ENCODE measurements at regions not wholly inside any gene's neighbourhood (a gene's known extent, or its start where the extent isn't known, plus 50 kb on each side); places are given as distances from the start of the nearest gene placed in this dataset.

- Histone ChIP-seq H3K4me1 (ENCODE audit: control insufficient read depth, insufficient read depth, low read length) (no peaks in the 10 kb centered on the region), H3K27me3 (replicated peaks in 1 of 2; ENCODE audit: control insufficient read depth in 2 of 2, insufficient read depth in 2 of 2, low read length in 1 of 2) (no peaks in the 10 kb centered on the region), H3K9ac (ENCODE audit: control insufficient read depth, insufficient read depth, low read length) (no peak overlapping the region), H2AFZ (ENCODE audit: control insufficient read depth, low read depth, low read length) (no peak overlapping the region), H4K20me1 (ENCODE audit: control insufficient read depth, insufficient read depth) (no peaks in the 10 kb centered on the region), H3K36me3 (ENCODE audit: control insufficient read depth in 2 of 2, insufficient read depth in 2 of 2, low read length in 1 of 2) (no peaks in the 10 kb centered on the region), H3K79me2 (ENCODE audit: control insufficient read depth, insufficient read depth, low read length) (no peaks in the 10 kb centered on the region), H3K9me3 (replicated peaks; ENCODE audit: control insufficient read depth, insufficient read depth, low read length) (no peaks in the 10 kb centered on the region), H3K4me2 (ENCODE audit: control insufficient read depth, insufficient read depth) (no peak overlapping the region), H3K27ac (ENCODE audit: control insufficient read depth, insufficient read depth) (no peak overlapping the region), H3K4me3 (no peak overlapping the region)
- ATAC-seq (no peak), DNase-seq (ENCODE audit: low read depth, low spot score) (no peak), FAIRE-seq (no peak)
- ChIA-PET CTCF (no interaction called here), POLR2A (no interaction called here), RAD21 (ENCODE audit: unreplicated experiment) (no interaction called here), SMC1A (ENCODE audit: uncharacterized antibody, unreplicated experiment) (no interaction called here)
- 74% methylated on average over 4 of the region's 4 CpGs for WGBS (ENCODE audit: insufficient coverage, insufficient replicate concordance, low lambda C conversion rate, missing lambda C conversion rate)
- no TSS peak for BruUV-seq (replicated peaks)
- no peak for TF ChIP-seq FOXM1 (IDR thresholded peaks at IDR 0.05; ENCODE audit: low read depth, low read length)
- TF ChIP-seq EGR1 (IDR thresholded peaks at IDR 0.05; ENCODE audit: borderline replicate concordance in 1 of 2, low read depth in 2 of 2, low read length in 2 of 2), result no peak
- TF ChIP-seq SMC3 (IDR thresholded peaks at IDR 0.05; ENCODE audit: borderline replicate concordance, low read length), result no peak
- no peak for TF ChIP-seq IKZF1 (conservative IDR thresholded peaks at IDR 0.05)
- TF ChIP-seq JUND (IDR thresholded peaks at IDR 0.05; ENCODE audit: low read depth, low read length), result no peak
- no peak for TF ChIP-seq BACH1 (IDR thresholded peaks at IDR 0.05; ENCODE audit: borderline replicate concordance)
- TF ChIP-seq SMAD1 (IDR thresholded peaks at IDR 0.05; ENCODE audit: low read depth, partially characterized antibody), result no peak
- TF ChIP-seq RB1 (IDR thresholded peaks at IDR 0.05; ENCODE audit: borderline replicate concordance), result no peak
- no peak for TF ChIP-seq IRF4 (IDR thresholded peaks at IDR 0.05; ENCODE audit: low read depth, low read length)
- no peak for TF ChIP-seq NFXL1 (IDR thresholded peaks at IDR 0.05; ENCODE audit: borderline replicate concordance)
- TF ChIP-seq CHD4 (IDR thresholded peaks at IDR 0.05), result no peak
- no peak for TF ChIP-seq ZBTB4 (CRISPR knock-in tag; IDR thresholded peaks at IDR 0.05)
- no peak for TF ChIP-seq MAX (IDR thresholded peaks at IDR 0.05; ENCODE audit: low read depth, low read length)
- no peak for TF ChIP-seq ZNF592 (IDR thresholded peaks at IDR 0.05)
- no peak for TF ChIP-seq CHD1 (IDR thresholded peaks at IDR 0.05; ENCODE audit: low read depth, low read length)
- in situ Hi-C loops (cut with MboI), result no loop called here
- intact Hi-C loops (cut with micrococcal nuclease; ENCODE audit: unreplicated experiment), result no loop called here
Observed at GRCh38 chr11:81218440-81218839, 1515.2 kb downstream of the FAM181B start.
